H1 (cell line): ENCODE measurements at regions not wholly inside any gene's neighbourhood (a gene's known extent, or its start where the extent isn't known, plus 50 kb on each side); places are given as distances from the start of the nearest gene placed in this dataset.

Source experiments
- CTCF ChIA-PET: fragments of 300-600 bp; sonication (Branson Sonifier 250); formaldehyde crosslinking; loops from one replicate; lab custom pipeline; 2021; ENCODE audit not compliant: partially characterized antibody; lab: Charles Lee
- POLR2A ChIA-PET: fragments of 300-600 bp; sonication (Branson Sonifier 250); formaldehyde crosslinking; loops from one replicate; lab custom pipeline; 2021; ENCODE audit warnings: inconsistent platforms; ENCODE audit not compliant: partially characterized antibody; lab: Charles Lee
- DNase-seq, 2 experiments: peaks; one replicate each; pipeline versions ENCODE4 v3.0.0 to v3.0.0-alpha.2; 2010 to 2022; ENCODE audit warnings: low spot score in 2 of 2, low read depth in 1 of 2, mixed read lengths in 1 of 2
- FAIRE-seq: peaks from 2 replicates; lab custom pipeline; 2011; peaks lifted over from hg19 to GRCh38; lab: Jason Lieb, UNC
- H2AFZ ChIP-seq: 2 replicates; pipeline ENCODE4 v1.8.1; 2012; ENCODE audit warnings: low read length, inconsistent platforms
- H2AK5ac ChIP-seq: 2 replicates; pipeline ENCODE4 v1.6.1; 2013; ENCODE audit warnings: low read depth, low read length
- H2BK120ac ChIP-seq: replicated peaks from 2 replicates; pipeline ENCODE3; 2013; ENCODE audit warnings: low read depth, low read length, inconsistent platforms
- H2BK12ac ChIP-seq: 2 replicates; pipeline ENCODE4 v1.6.1; 2013; ENCODE audit warnings: low read depth, low read length
- H2BK15ac ChIP-seq: 2 replicates; pipeline ENCODE4 v1.6.1; 2013; ENCODE audit warnings: low read length
- H2BK20ac ChIP-seq: 2 replicates; pipeline ENCODE4 v1.6.1; 2013; ENCODE audit warnings: low read length
- H2BK5ac ChIP-seq: 2 replicates; pipeline ENCODE4 v1.6.1; 2013; ENCODE audit warnings: low read depth, low read length
- H3K14ac ChIP-seq: 2 replicates; pipeline ENCODE4 v1.6.1; 2013; ENCODE audit warnings: inconsistent platforms; ENCODE audit not compliant: insufficient read length
- H3K18ac ChIP-seq: 2 replicates; pipeline ENCODE4 v1.6.1; 2013; ENCODE audit warnings: low read length; ENCODE audit errors: extremely low read depth
- H3K23ac ChIP-seq: 2 replicates; pipeline ENCODE4 v1.6.1; 2013; ENCODE audit warnings: inconsistent platforms; ENCODE audit not compliant: insufficient read length
- H3K23me2 ChIP-seq: 2 replicates; pipeline ENCODE4 v1.6.1; 2013; ENCODE audit warnings: low read depth, low read length
- H3K27ac ChIP-seq: 2 replicates; pipeline ENCODE4 v1.6.1; 2011; ENCODE audit warnings: low read depth, low read length, inconsistent platforms
- H3K27me3 ChIP-seq, 4 experiments: replicated peaks in 1 of 4; 1 replicate in 1 of 4; 2 replicates in 3 of 4; pipeline versions ENCODE4 v1.6.1 to v1.8.1; 2011 to 2013; ENCODE audit warnings: low read length in 3 of 4, mild to moderate bottlenecking in 3 of 4, inconsistent platforms in 2 of 4, mixed read lengths in 2 of 4, moderate library complexity in 1 of 4; ENCODE audit not compliant: control insufficient read depth in 3 of 4, insufficient read depth in 3 of 4; ENCODE audit errors: extremely low read depth in 1 of 4
- H3K36me3 ChIP-seq, 4 experiments: 2 replicates each; pipeline versions ENCODE4 v1.6.1 to v1.8.1; 2011 to 2013; ENCODE audit warnings: mild to moderate bottlenecking in 4 of 4, low read length in 3 of 4, moderate library complexity in 2 of 4, control low read depth in 1 of 4, inconsistent platforms in 1 of 4; ENCODE audit not compliant: insufficient read depth in 4 of 4, control insufficient read depth in 2 of 4
- H3K4ac ChIP-seq: replicated peaks from 2 replicates; pipeline ENCODE3; 2013; ENCODE audit warnings: low read length, low read depth, mixed read lengths, inconsistent platforms; ENCODE audit not compliant: insufficient read length
- H3K4me1 ChIP-seq, 4 experiments: replicated peaks in 1 of 4; 1 replicate in 1 of 4; 2 replicates in 3 of 4; pipeline versions ENCODE4 v1.6.1 to v1.8.1; 2011 to 2013; ENCODE audit warnings: low read length in 3 of 4, inconsistent platforms in 2 of 4, mixed read lengths in 1 of 4; ENCODE audit not compliant: insufficient read depth in 4 of 4, control insufficient read depth in 3 of 4
- H3K4me2 ChIP-seq, 2 experiments: 2 replicates each; pipeline versions ENCODE4 v1.6.1 to v1.8.1; 2011 to 2013; ENCODE audit warnings: low read depth in 2 of 2, low read length in 2 of 2, control low read depth in 1 of 2, inconsistent platforms in 1 of 2, mild to moderate bottlenecking in 1 of 2; ENCODE audit not compliant: insufficient read depth in 1 of 2
- H3K4me3 ChIP-seq, 4 experiments: fragments of 200-600, 300-600 bp in 1 of 4; sonication (generic), shearing (Covaris generic), sonication (Bioruptor Twin) in 1 of 4; 2 replicates each; pipeline versions ENCODE4 v1.5.1 to v1.8.1; 2011 to 2016; ENCODE audit warnings: low read length in 4 of 4, low read depth in 3 of 4, control low read depth in 2 of 4, inconsistent platforms in 2 of 4, mild to moderate bottlenecking in 2 of 4, mixed read lengths in 1 of 4, moderate library complexity in 1 of 4; ENCODE audit not compliant: insufficient read depth in 2 of 4; ENCODE audit errors: extremely low read depth in 1 of 4
- H3K56ac ChIP-seq: replicated peaks from 2 replicates; pipeline ENCODE3; 2013; ENCODE audit warnings: low read depth, mild to moderate bottlenecking, mixed read lengths, low read length, inconsistent platforms; ENCODE audit not compliant: insufficient read length
- H3K79me1 ChIP-seq: 2 replicates; pipeline ENCODE4 v1.6.1; 2013; ENCODE audit warnings: low read depth, low read length, control low read depth
- H3K79me2 ChIP-seq, 2 experiments: 2 replicates each; pipeline versions ENCODE4 v1.6.1 to v1.8.1; 2012 to 2013; ENCODE audit warnings: low read length in 2 of 2, mild to moderate bottlenecking in 2 of 2, inconsistent platforms in 1 of 2; ENCODE audit not compliant: insufficient read depth in 2 of 2, control insufficient read depth in 1 of 2
- H3K9ac ChIP-seq, 4 experiments: replicated peaks in 1 of 4; 1 replicate in 1 of 4; 2 replicates in 3 of 4; pipeline versions ENCODE4 v1.6.1 to v1.8.1; 2011 to 2013; ENCODE audit warnings: low read depth in 3 of 4, low read length in 3 of 4, control low read depth in 2 of 4, mild to moderate bottlenecking in 2 of 4, moderate library complexity in 2 of 4, inconsistent platforms in 1 of 4; ENCODE audit errors: extremely low read depth in 1 of 4
- H3K9me3 ChIP-seq, 2 experiments: 2 replicates each; pipeline versions ENCODE4 v1.6.1 to v1.8.1; 2012 to 2013; ENCODE audit warnings: mild to moderate bottlenecking in 2 of 2, moderate library complexity in 2 of 2, control low read depth in 1 of 2, inconsistent platforms in 1 of 2, low read depth in 1 of 2, low read length in 1 of 2, mixed read lengths in 1 of 2; ENCODE audit not compliant: insufficient read depth in 2 of 2
- H4K20me1 ChIP-seq, 2 experiments: replicated peaks in 1 of 2; 2 replicates each; pipeline versions ENCODE3 to v1.8.1; 2011 to 2013; ENCODE audit warnings: inconsistent platforms in 2 of 2, low read length in 2 of 2, mild to moderate bottlenecking in 1 of 2; ENCODE audit not compliant: insufficient read depth in 2 of 2, control insufficient read depth in 1 of 2
- H4K5ac ChIP-seq: 2 replicates; pipeline ENCODE4 v1.6.1; 2013; ENCODE audit warnings: low read length, low read depth, mixed read lengths, inconsistent platforms; ENCODE audit not compliant: insufficient read length
- H4K8ac ChIP-seq: 2 replicates; pipeline ENCODE4 v1.8.0; 2013; ENCODE audit warnings: mild to moderate bottlenecking, moderate library complexity, low read length, inconsistent platforms; ENCODE audit not compliant: insufficient read depth; ENCODE audit errors: extremely low read depth
- H4K91ac ChIP-seq: replicated peaks from 2 replicates; pipeline ENCODE3; 2013; ENCODE audit warnings: low read length, mixed read lengths, inconsistent platforms; ENCODE audit not compliant: insufficient read length
- BCL11A ChIP-seq, 2 experiments: IDR thresholded peaks; one replicate each; pipeline ENCODE4 v1.6.1; 2011; ENCODE audit warnings: low read depth in 2 of 2, low read length in 2 of 2, mild to moderate bottlenecking in 2 of 2
- HDAC2 ChIP-seq, 2 experiments: fragments of 300-600 bp in 1 of 2; sonication (generic) in 1 of 2; IDR thresholded peaks; 2 replicates each; pipeline ENCODE4 v1.6.1; 2011 to 2012; ENCODE audit warnings: low read depth in 2 of 2, low read length in 2 of 2, mild to moderate bottlenecking in 2 of 2, moderate library complexity in 2 of 2, borderline replicate concordance in 1 of 2, inconsistent platforms in 1 of 2
- POLR2A ChIP-seq, 2 experiments: IDR thresholded peaks; 1 replicate in 1 of 2; 2 replicates in 1 of 2; pipeline ENCODE4 v1.6.1; 2011; ENCODE audit warnings: low read depth in 2 of 2, low read length in 2 of 2, mild to moderate bottlenecking in 2 of 2; ENCODE audit errors: control extremely low read depth in 1 of 2
- RNF2 ChIP-seq: fragments of 200-900, 300-1000 bp; sonication (generic); IDR thresholded peaks from 2 replicates; pipeline ENCODE4 v1.7.1; 2016; ENCODE audit warnings: borderline replicate concordance, low read depth, mild to moderate bottlenecking, antibody characterized with exemption, low read length; ENCODE audit not compliant: poor library complexity, severe bottlenecking; ENCODE audit errors: missing control alignments
- SIN3A ChIP-seq, 2 experiments: IDR thresholded peaks in 1 of 2; conservative IDR thresholded peaks in 1 of 2; 2 replicates each; pipeline ENCODE4 v1.6.1; 2011 to 2012; ENCODE audit warnings: low read length in 2 of 2, improper control_type of control experiment in 1 of 2, low read depth in 1 of 2, mild to moderate bottlenecking in 1 of 2
- SP1 ChIP-seq: IDR thresholded peaks from 2 replicates; pipeline ENCODE4 v1.6.1; 2011; ENCODE audit warnings: low read depth, low read length
- YY1 ChIP-seq: IDR thresholded peaks from 2 replicates; pipeline ENCODE4 v1.6.1; 2011; ENCODE audit warnings: low read depth, mild to moderate bottlenecking, low read length
- WGBS, 2 experiments: shearing (Covaris generic) in 1 of 2; methylation state at CpG; one replicate each; pipeline versions ENCODE4 v1.1.6 to v1.1.7; 2013 to 2015; ENCODE audit warnings: low lambda C conversion rate in 2 of 2, mixed read lengths in 2 of 2, inconsistent platforms in 1 of 2, low coverage in 1 of 2, missing lambda C conversion rate in 1 of 2; ENCODE audit not compliant: insufficient replicate concordance in 2 of 2, insufficient coverage in 1 of 2, insufficient read length in 1 of 2; ENCODE audit errors: extremely low coverage in 1 of 2, missing lambda C conversion rate in 1 of 2; 5-methylcytosine and 5-hydroxymethylcytosine counted together
- TF ChIP-seq, protein P1 (sequence below), 3 experiments: IDR thresholded peaks; 1 replicate in 2 of 3; 2 replicates in 1 of 3; pipeline versions ENCODE4 v1.5.1 to v1.6.1; 2011; ENCODE audit warnings: low read length in 3 of 3, mild to moderate bottlenecking in 3 of 3, inconsistent platforms in 2 of 3, low read depth in 1 of 3, moderate library complexity in 1 of 3; ENCODE audit not compliant: insufficient read depth in 1 of 3; ENCODE audit errors: control extremely low read depth in 1 of 3

DNA sequence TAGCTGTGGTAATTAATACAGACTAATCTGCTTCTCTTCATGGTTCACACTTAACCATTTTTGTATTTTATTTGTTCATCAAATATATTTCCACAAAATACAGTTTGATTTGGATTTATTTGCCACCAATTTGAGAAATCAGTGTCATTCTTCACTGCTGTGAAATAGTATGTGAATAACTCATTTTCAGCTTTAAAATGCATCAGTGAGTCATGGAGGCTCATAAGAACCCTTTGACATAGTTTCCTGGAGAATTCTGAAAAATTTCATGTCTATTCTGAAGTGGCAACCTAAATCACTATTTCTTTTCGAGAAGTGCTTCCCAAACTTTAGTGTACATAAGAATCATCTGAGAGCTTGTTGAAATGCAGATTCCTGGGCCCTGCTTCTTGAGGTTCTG is 1026.7 kb upstream of the ACVR2A start:
- no peak overlapping the region for H2BK20ac ChIP-seq
- POLR2A ChIA-PET = interaction anchor here (0.7 kb wide), 1 partner anchor 33 kb away, joined by 3 read pairs; no protein-coding TSS in a partner anchor
- WGBS, 2 experiments = 83% methylated on average over 1 of the region's 1 CpG; no CpG with 5 or more reads in 1 of the 2 experiments
- H3K4me3 ChIP-seq = no peak overlapping the region
- H3K79me2 ChIP-seq = no peaks in the 10 kb centered on the region
- TF ChIP-seq, protein P1, sequence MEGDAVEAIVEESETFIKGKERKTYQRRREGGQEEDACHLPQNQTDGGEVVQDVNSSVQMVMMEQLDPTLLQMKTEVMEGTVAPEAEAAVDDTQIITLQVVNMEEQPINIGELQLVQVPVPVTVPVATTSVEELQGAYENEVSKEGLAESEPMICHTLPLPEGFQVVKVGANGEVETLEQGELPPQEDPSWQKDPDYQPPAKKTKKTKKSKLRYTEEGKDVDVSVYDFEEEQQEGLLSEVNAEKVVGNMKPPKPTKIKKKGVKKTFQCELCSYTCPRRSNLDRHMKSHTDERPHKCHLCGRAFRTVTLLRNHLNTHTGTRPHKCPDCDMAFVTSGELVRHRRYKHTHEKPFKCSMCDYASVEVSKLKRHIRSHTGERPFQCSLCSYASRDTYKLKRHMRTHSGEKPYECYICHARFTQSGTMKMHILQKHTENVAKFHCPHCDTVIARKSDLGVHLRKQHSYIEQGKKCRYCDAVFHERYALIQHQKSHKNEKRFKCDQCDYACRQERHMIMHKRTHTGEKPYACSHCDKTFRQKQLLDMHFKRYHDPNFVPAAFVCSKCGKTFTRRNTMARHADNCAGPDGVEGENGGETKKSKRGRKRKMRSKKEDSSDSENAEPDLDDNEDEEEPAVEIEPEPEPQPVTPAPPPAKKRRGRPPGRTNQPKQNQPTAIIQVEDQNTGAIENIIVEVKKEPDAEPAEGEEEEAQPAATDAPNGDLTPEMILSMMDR (IDR thresholded peaks at IDR 0.05; ENCODE audit: control extremely low read depth in 1 of 3, insufficient read depth in 1 of 3, low read depth in 1 of 3, low read length in 3 of 3) = no peak
- no peak for TF ChIP-seq POLR2A (IDR thresholded peaks at IDR 0.05; ENCODE audit: control extremely low read depth in 1 of 2, low read depth in 2 of 2, low read length in 2 of 2)
- TF ChIP-seq SP1 = no peak
- no peak for TF ChIP-seq HDAC2 (IDR thresholded peaks at IDR 0.05; ENCODE audit: borderline replicate concordance in 1 of 2, low read depth in 2 of 2, low read length in 2 of 2)
- TF ChIP-seq RNF2 = no peak
- no peak for TF ChIP-seq SIN3A (conservative IDR thresholded peaks at IDR 0.05 in 1 of 2, IDR thresholded peaks at IDR 0.05 in 1 of 2; ENCODE audit: low read depth in 1 of 2, low read length in 2 of 2)
- TF ChIP-seq BCL11A (IDR thresholded peaks at IDR 0.05; ENCODE audit: low read depth in 2 of 2, low read length in 2 of 2) = no peak
- TF ChIP-seq YY1 = no peak
- H2BK15ac ChIP-seq = no peak overlapping the region
- CTCF ChIA-PET = interaction anchor here (0.6 to 1.3 kb wide), 2 partner anchors 9 to 35 kb away, joined by 3 to 4 read pairs; no protein-coding TSS in a partner anchor
- H2AFZ ChIP-seq = no peak overlapping the region
- no peaks in the 10 kb centered on the region for H3K27me3 ChIP-seq
- no peaks in the 10 kb centered on the region for H3K23me2 ChIP-seq
- H3K36me3 ChIP-seq = no peaks in the 10 kb centered on the region
- peak overlapping the region; percentile 54 for H2BK120ac ChIP-seq
- H2BK12ac ChIP-seq = no peak overlapping the region
- no peak overlapping the region for H2AK5ac ChIP-seq
- H2BK5ac ChIP-seq = no peak overlapping the region; the same call in 1 of the 2 replicates
- H3K4me1 ChIP-seq = peaks cover 0 to 11% (median 0%) of the 10 kb centered on the region in 4 experiments; a peak in 2 of 7 replicates
- H3K14ac ChIP-seq = no peak overlapping the region
- H3K4me2 ChIP-seq = no peak overlapping the region
- H4K20me1 ChIP-seq = no peaks in the 10 kb centered on the region
- H3K9me3 ChIP-seq = no peaks in the 10 kb centered on the region
- no peak overlapping the region for H3K23ac ChIP-seq
- H3K18ac ChIP-seq = no peak overlapping the region
- DNase-seq = no peak
- no peak overlapping the region for H3K56ac ChIP-seq
- no peaks in the 10 kb centered on the region for H3K79me1 ChIP-seq
- H3K9ac ChIP-seq = no peak overlapping the region
- H4K5ac ChIP-seq = no peak overlapping the region
- no peak overlapping the region for H4K8ac ChIP-seq
- H3K4ac ChIP-seq = no peak overlapping the region
- H3K27ac ChIP-seq = no peak overlapping the region
- FAIRE-seq = no peak
- H4K91ac ChIP-seq = no peak overlapping the region
